Sigmoid colon (tissue), 6 donors: ENCODE measurements at regions not wholly inside any gene's neighbourhood (a gene's known extent, or its start where the extent isn't known, plus 50 kb on each side); places are given as distances from the start of the nearest gene placed in this dataset.
A peak's percentile ranks its signal among the peaks of the same experiment; 100 is the strongest.

Source experiments
- DNase-seq: peaks from one replicate; pipeline ENCODE4 v3.0.0-alpha.2; 2019
- H3K27ac ChIP-seq, 4 donors: fragments of 200-600 bp; sonication (generic); one replicate each; pipeline ENCODE4 v1.5.1; 2016 to 2019; ENCODE audit warnings: mild to moderate bottlenecking in 1 of 4
- H3K27me3 ChIP-seq, 3 donors: fragments of 200-600 bp; sonication (generic); one replicate each; pipeline ENCODE4 v1.5.1; 2019; ENCODE audit warnings: mild to moderate bottlenecking in 1 of 3
- H3K36me3 ChIP-seq, 4 donors: fragments of 200-600 bp; sonication (generic); one replicate each; pipeline ENCODE4 v1.5.1; 2016 to 2019
- H3K4me1 ChIP-seq, 4 donors: fragments of 200-600 bp; sonication (generic); one replicate each; pipeline ENCODE4 v1.5.1; 2017 to 2019
- H3K4me3 ChIP-seq, 4 donors: fragments of 200-600 bp; sonication (generic); one replicate each; pipeline ENCODE4 v1.5.1; 2017 to 2019; ENCODE audit warnings: mild to moderate bottlenecking in 2 of 4, moderate library complexity in 1 of 4
- H3K9me3 ChIP-seq, 4 donors: fragments of 200-600 bp in 3 of 4; sonication (generic) in 3 of 4; one replicate each; pipeline versions ENCODE4 v1.5.1 to v1.6.1; 2013 to 2019
- CTCF ChIP-seq, 4 experiments: fragments of 450-650 bp in 3 of 4; fragments of 200-600 bp in 1 of 4; IDR thresholded peaks; one replicate each; pipeline ENCODE4 v1.5.1; 2016 to 2019; ENCODE audit warnings: antibody characterized with exemption in 4 of 4, mild to moderate bottlenecking in 3 of 4, moderate library complexity in 2 of 4
- EP300 ChIP-seq, 4 donors: sonication (generic); formaldehyde crosslinking; IDR thresholded peaks; one replicate each; pipeline ENCODE4 v1.6.1; 2017; ENCODE audit warnings: antibody characterized with exemption in 4 of 4
- POLR2A ChIP-seq, 2 donors: fragments of 450-650 bp; IDR thresholded peaks; one replicate each; pipeline ENCODE4 v1.6.1; 2016; ENCODE audit warnings: antibody characterized with exemption in 2 of 2, mild to moderate bottlenecking in 2 of 2, moderate library complexity in 2 of 2
- POLR2AphosphoS5 ChIP-seq, 4 donors: sonication (generic); formaldehyde crosslinking; IDR thresholded peaks; one replicate each; pipeline ENCODE4 v1.6.1; 2017; ENCODE audit warnings: antibody characterized with exemption in 4 of 4
- WGBS, 2 donors: extraction: QIAGEN DNeasy Blood & Tissue Kit; methylation state at CpG; one replicate each; pipeline ENCODE4 v1.1.7; 2013; 5-methylcytosine and 5-hydroxymethylcytosine counted together
- intact Hi-C: fragments of 100-400 bp; cut with DNase I; formaldehyde crosslinking; loops from one replicate; pipeline ENCODE4 v1.15.1; 2023
- donor health status: healthy with polysubstance abuse.
- donor health status: healthy.

- WGBS, 2 donors: 94% methylated on average over 9 of the region's 9 CpGs
- Histone ChIP-seq H3K36me3 (no peaks in the 10 kb centered on the region), H3K4me3 (no peak overlapping the region), H3K27me3 (no peaks in the 10 kb centered on the region), H3K9me3 (peaks cover 0 to 6% (median 1%) of the 10 kb centered on the region in 4 donors), H3K27ac (no peak overlapping the region), H3K4me1 (peaks cover 0 to 30% (median 20%) of the 10 kb centered on the region in 4 donors)
- TF ChIP-seq POLR2A (IDR thresholded peaks at IDR 0.05): no peak
- intact Hi-C loops: no loop called here
- DNase-seq: no peak
Observed at GRCh38 chr1:109818988-109819764, 55.5 kb upstream of the EPS8L3 start.

- Histone ChIP-seq H3K27ac (no peak overlapping the region), H3K4me1 (peaks cover 0 to 23% (median 12%) of the 10 kb centered on the region in 4 donors), H3K4me3 (no peak overlapping the region), H3K36me3 (no peaks in the 10 kb centered on the region), H3K27me3 (no peaks in the 10 kb centered on the region), H3K9me3 (peaks cover 0 to 6% (median 1%) of the 10 kb centered on the region in 4 donors)
- DNase-seq: no peak
- intact Hi-C loops: no loop called here
- 68 to 74% methylated on average over 6 of the region's 6 CpGs for WGBS, 2 donors
- TF ChIP-seq POLR2A (IDR thresholded peaks at IDR 0.05) (no peak), POLR2AphosphoS5 (IDR thresholded peaks at IDR 0.05) (no peak), EP300 (IDR thresholded peaks at IDR 0.05) (no peak), CTCF (IDR thresholded peaks at IDR 0.05) (no peak)
Observed at GRCh38 chr1:109818271-109818987, 54.7 kb upstream of the EPS8L3 start.

GRCh38 chr1:109817881-109818270 lies 54.2 kb upstream of the EPS8L3 start:
- H3K9me3 ChIP-seq: peaks cover 0 to 6% (median 1%) of the 10 kb centered on the region in 4 donors

GRCh38 chr1:109816975-109817535 lies 53.3 kb upstream of the EPS8L3 start:
- H3K4me1 ChIP-seq: peaks cover 0 to 15% (median 10%) of the 10 kb centered on the region in 4 donors
- intact Hi-C loops: no loop called here
- H3K4me3 ChIP-seq: no peak overlapping the region
- no peak for DNase-seq
- WGBS, 2 donors: 92 to 93% methylated on average over 4 of the region's 4 CpGs
- peak overlapping the region in 1 of 4 donors; percentile 49 for H3K27ac ChIP-seq
- no peaks in the 10 kb centered on the region for H3K27me3 ChIP-seq
- H3K9me3 ChIP-seq: peaks cover 0 to 6% (median 1%) of the 10 kb centered on the region in 4 donors
- no peaks in the 10 kb centered on the region for H3K36me3 ChIP-seq
- no peak for TF ChIP-seq POLR2A (IDR thresholded peaks at IDR 0.05)
- no peak for TF ChIP-seq POLR2AphosphoS5 (IDR thresholded peaks at IDR 0.05)
- TF ChIP-seq EP300 (IDR thresholded peaks at IDR 0.05): no peak
- TF ChIP-seq CTCF (IDR thresholded peaks at IDR 0.05): no peak

More at GRCh38 chr1:109817881-109818270, 54.2 kb upstream of the EPS8L3 start:
- intact Hi-C loops: no loop called here
- Histone ChIP-seq H3K4me1 (peaks cover 0 to 23% (median 10%) of the 10 kb centered on the region in 4 donors), H3K36me3 (no peaks in the 10 kb centered on the region), H3K27me3 (no peaks in the 10 kb centered on the region), H3K27ac (no peak overlapping the region), H3K4me3 (no peak overlapping the region)
- WGBS, 2 donors: 95 to 97% methylated on average over 2 of the region's 2 CpGs
- DNase-seq: no peak
- TF ChIP-seq POLR2AphosphoS5 (IDR thresholded peaks at IDR 0.05) (no peak), POLR2A (IDR thresholded peaks at IDR 0.05) (no peak), EP300 (IDR thresholded peaks at IDR 0.05) (no peak), CTCF (IDR thresholded peaks at IDR 0.05) (no peak)
